CD8-positive, alpha-beta memory T cell (primary cell): ENCODE measurements at regions not wholly inside any gene's neighbourhood (a gene's known extent, or its start where the extent isn't known, plus 50 kb on each side); places are given as distances from the start of the nearest gene placed in this dataset.
"Not testable (repeated sequence)": the region's sequence is repeated elsewhere in the genome, so short reads cannot be mapped to it uniquely, and the experiment has no call there.

Experiments used
- CTCF ChIA-PET: fragments of 350-600 bp; sonication (Branson Sonifier 250); formaldehyde crosslinking; loops from one replicate; lab custom pipeline; 2021; ENCODE audit warnings: antibody characterized with exemption; lab: Charles Lee
- POLR2A ChIA-PET: fragments of 350-600 bp; sonication (Branson Sonifier 250); formaldehyde crosslinking; loops from one replicate; lab custom pipeline; 2021; ENCODE audit warnings: antibody characterized with exemption; lab: Charles Lee
- DNase-seq, 5 donors: peaks; one replicate each; pipeline versions ENCODE4 v3.0.0 to v3.0.0-alpha.2; 2020 to 2022; ENCODE audit warnings: mixed read lengths in 1 of 5
- H3K27ac ChIP-seq: one replicate; pipeline ENCODE4 v1.7.0; 2013; ENCODE audit warnings: low read depth, mild to moderate bottlenecking, low read length, moderate library complexity
- H3K27me3 ChIP-seq: 2 replicates; pipeline ENCODE4 v1.7.0; 2013; ENCODE audit warnings: low read length, mild to moderate bottlenecking; ENCODE audit not compliant: insufficient read depth, poor library complexity, severe bottlenecking
- H3K36me3 ChIP-seq: 2 replicates; pipeline ENCODE4 v1.7.0; 2013; ENCODE audit warnings: mild to moderate bottlenecking, low read length, moderate library complexity; ENCODE audit not compliant: insufficient read depth
- H3K4me1 ChIP-seq: 2 replicates; pipeline ENCODE4 v1.7.0; 2013; ENCODE audit warnings: mild to moderate bottlenecking, low read length, moderate library complexity; ENCODE audit not compliant: insufficient read depth
- H3K4me3 ChIP-seq: 2 replicates; pipeline ENCODE4 v1.7.0; 2013; ENCODE audit warnings: mild to moderate bottlenecking, low read length
- H3K9me3 ChIP-seq: 2 replicates; pipeline ENCODE4 v1.7.0; 2013; ENCODE audit warnings: mild to moderate bottlenecking, low read length
- H3K27ac Mint-ChIP-seq, 8 donors: one replicate each; pipeline ENCODE4 v1.8.0; 2020 to 2021; ENCODE audit warnings: mixed read lengths in 8 of 8, mild to moderate bottlenecking in 6 of 8, inconsistent platforms in 3 of 8, moderate library complexity in 3 of 8
- H3K27me3 Mint-ChIP-seq, 2 donors: one replicate each; pipeline ENCODE4 v1.8.0; 2020 to 2021; ENCODE audit warnings: mixed read lengths in 2 of 2, mild to moderate bottlenecking in 1 of 2, moderate library complexity in 1 of 2
- H3K36me3 Mint-ChIP-seq, 3 donors: one replicate each; pipeline ENCODE4 v1.8.0; 2020 to 2021; ENCODE audit warnings: mixed read lengths in 3 of 3, inconsistent platforms in 1 of 3, mild to moderate bottlenecking in 1 of 3
- H3K4me1 Mint-ChIP-seq, 3 donors: one replicate each; pipeline ENCODE4 v1.8.0; 2020 to 2021; ENCODE audit warnings: mixed read lengths in 3 of 3, inconsistent platforms in 1 of 3, mild to moderate bottlenecking in 1 of 3
- H3K4me3 Mint-ChIP-seq, 7 donors: one replicate each; pipeline ENCODE4 v1.8.0; 2020 to 2021; ENCODE audit warnings: mixed read lengths in 7 of 7, mild to moderate bottlenecking in 6 of 7, moderate library complexity in 4 of 7, inconsistent platforms in 2 of 7
- H3K9me3 Mint-ChIP-seq, 5 donors: one replicate each; pipeline ENCODE4 v1.8.0; 2020 to 2022; ENCODE audit warnings: mixed read lengths in 5 of 5, mild to moderate bottlenecking in 3 of 5, moderate library complexity in 2 of 5, inconsistent platforms in 1 of 5

GRCh38 chr9:38518826-38519225 lies 94.6 kb upstream of the IGFBPL1 start:
- Mint-ChIP-seq H3K4me3 (no peak overlapping the region), H3K36me3 (no peaks in the 10 kb centered on the region), H3K9me3 (no peaks in the 10 kb centered on the region), H3K27me3 (peaks cover 4% of the 10 kb centered on the region in 2 donors), H3K4me1 (peaks cover 0 to 3% (median 3%) of the 10 kb centered on the region in 3 donors), H3K27ac (no peak overlapping the region)
- no peak for DNase-seq
- POLR2A ChIA-PET: no interaction called here
- CTCF ChIA-PET: no interaction called here
- Histone ChIP-seq H3K36me3 (no peaks in the 10 kb centered on the region), H3K4me1 (no peaks in the 10 kb centered on the region), H3K9me3 (no peaks in the 10 kb centered on the region), H3K4me3 (no peak overlapping the region), H3K27ac (no peak overlapping the region), H3K27me3 (no peaks in the 10 kb centered on the region)

GRCh38 chr9:38516273-38516672 lies 92.0 kb upstream of the IGFBPL1 start:
- H3K4me3 ChIP-seq, H3K27me3 Mint-ChIP-seq, H3K36me3 ChIP-seq, H3K4me1 Mint-ChIP-seq, H3K4me3 Mint-ChIP-seq, H3K27me3 ChIP-seq, POLR2A ChIA-PET, H3K4me1 ChIP-seq, DNase-seq, H3K9me3 Mint-ChIP-seq, CTCF ChIA-PET, H3K27ac ChIP-seq, H3K9me3 ChIP-seq, H3K36me3 Mint-ChIP-seq: not testable (repeated sequence)
- H3K27ac Mint-ChIP-seq: peak overlapping the region in 1 of 8 donors; percentile 48

GRCh38 chr9:38515055-38515454 lies 90.8 kb upstream of the IGFBPL1 start:
- H3K27ac Mint-ChIP-seq: peak overlapping the region in 1 of 8 donors; percentile 25
- CTCF ChIA-PET, H3K9me3 ChIP-seq, H3K36me3 Mint-ChIP-seq, H3K9me3 Mint-ChIP-seq, H3K4me3 ChIP-seq, H3K4me1 ChIP-seq, H3K27me3 ChIP-seq, H3K36me3 ChIP-seq, H3K4me3 Mint-ChIP-seq, H3K4me1 Mint-ChIP-seq, POLR2A ChIA-PET, H3K27ac ChIP-seq, DNase-seq, H3K27me3 Mint-ChIP-seq: not testable (repeated sequence)

GRCh38 chr9:38510340-38510739 lies 86.1 kb upstream of the IGFBPL1 start:
- H3K4me1 Mint-ChIP-seq, H3K27me3 ChIP-seq, H3K36me3 ChIP-seq, H3K4me1 ChIP-seq, H3K36me3 Mint-ChIP-seq, POLR2A ChIA-PET, H3K9me3 Mint-ChIP-seq, CTCF ChIA-PET, H3K27ac ChIP-seq, H3K27ac Mint-ChIP-seq, H3K4me3 ChIP-seq, DNase-seq, H3K9me3 ChIP-seq, H3K4me3 Mint-ChIP-seq: not testable (repeated sequence)
- peaks cover 0 to 10% of the 10 kb centered on the region in 2 donors for H3K27me3 Mint-ChIP-seq

- no peaks in the 10 kb centered on the region for H3K4me1 ChIP-seq
- Mint-ChIP-seq H3K4me1 (peaks cover 0 to 2% (median 0%) of the 10 kb centered on the region in 3 donors), H3K4me3 (no peak overlapping the region), H3K27me3 (peaks cover 6 to 15% of the 10 kb centered on the region in 2 donors), H3K27ac (no peak overlapping the region), H3K9me3 (no peaks in the 10 kb centered on the region), H3K36me3 (no peaks in the 10 kb centered on the region)
- CTCF ChIA-PET: no interaction called here
- POLR2A ChIA-PET: no interaction called here
- H3K36me3 ChIP-seq: no peaks in the 10 kb centered on the region
- no peak for DNase-seq
- no peak overlapping the region for H3K27ac ChIP-seq
- no peaks in the 10 kb centered on the region for H3K27me3 ChIP-seq
- no peaks in the 10 kb centered on the region for H3K9me3 ChIP-seq
- no peak overlapping the region for H3K4me3 ChIP-seq
These were observed 83.3 kb upstream of the IGFBPL1 start for GRCh38 chr9:38507587-38507986.

- H3K27me3 Mint-ChIP-seq, H3K36me3 ChIP-seq, H3K4me1 ChIP-seq, H3K36me3 Mint-ChIP-seq, DNase-seq, H3K27me3 ChIP-seq, H3K4me3 Mint-ChIP-seq, POLR2A ChIA-PET, H3K4me3 ChIP-seq, H3K27ac ChIP-seq, H3K9me3 Mint-ChIP-seq, H3K4me1 Mint-ChIP-seq, H3K9me3 ChIP-seq, CTCF ChIA-PET: not testable (repeated sequence)
- peak overlapping the region in 1 of 8 donors; percentile 25 for H3K27ac Mint-ChIP-seq
These were observed 75.9 kb upstream of the IGFBPL1 start for GRCh38 chr9:38500171-38500570.

- H3K9me3 Mint-ChIP-seq, H3K36me3 ChIP-seq, H3K4me1 Mint-ChIP-seq, H3K4me3 Mint-ChIP-seq, H3K27me3 Mint-ChIP-seq, H3K27ac ChIP-seq, CTCF ChIA-PET, DNase-seq, H3K36me3 Mint-ChIP-seq, H3K9me3 ChIP-seq, H3K27ac Mint-ChIP-seq, POLR2A ChIA-PET, H3K4me3 ChIP-seq, H3K4me1 ChIP-seq, H3K27me3 ChIP-seq: not testable (repeated sequence)
These were observed 74.3 kb upstream of the IGFBPL1 start for GRCh38 chr9:38498551-38498950.

- no peaks in the 10 kb centered on the region for H3K27me3 ChIP-seq
- POLR2A ChIA-PET: no interaction called here
- H3K9me3 ChIP-seq: no peaks in the 10 kb centered on the region
- Mint-ChIP-seq H3K36me3 (peaks cover 0 to 6% (median 0%) of the 10 kb centered on the region in 3 donors), H3K9me3 (peaks cover 0 to 6% (median 4%) of the 10 kb centered on the region in 5 donors), H3K27me3 (peaks cover 14 to 21% of the 10 kb centered on the region in 2 donors), H3K4me3 (no peak overlapping the region), H3K4me1 (peaks cover 0 to 1% (median 0%) of the 10 kb centered on the region in 3 donors), H3K27ac (no peak overlapping the region)
- H3K4me3 ChIP-seq: no peak overlapping the region
- H3K36me3 ChIP-seq: no peaks in the 10 kb centered on the region
- CTCF ChIA-PET: no interaction called here
- H3K4me1 ChIP-seq: no peaks in the 10 kb centered on the region
- no peak overlapping the region for H3K27ac ChIP-seq
- no peak for DNase-seq
These were observed 64.8 kb upstream of the IGFBPL1 start for GRCh38 chr9:38489057-38489456.

GRCh38 chr9:38488156-38488698 lies 64.0 kb upstream of the IGFBPL1 start:
- Mint-ChIP-seq H3K36me3 (peaks cover 0 to 6% (median 0%) of the 10 kb centered on the region in 3 donors), H3K9me3 (peaks cover 0 to 6% (median 4%) of the 10 kb centered on the region in 5 donors), H3K27ac (no peak overlapping the region), H3K4me1 (peaks cover 0 to 4% (median 1%) of the 10 kb centered on the region in 3 donors), H3K4me3 (no peak overlapping the region), H3K27me3 (peaks cover 19 to 24% of the 10 kb centered on the region in 2 donors)
- Histone ChIP-seq H3K9me3 (no peaks in the 10 kb centered on the region), H3K4me3 (no peak overlapping the region), H3K27me3 (no peaks in the 10 kb centered on the region), H3K27ac (no peak overlapping the region), H3K4me1 (no peaks in the 10 kb centered on the region), H3K36me3 (no peaks in the 10 kb centered on the region)
- no peak for DNase-seq
- CTCF ChIA-PET: no interaction called here
- POLR2A ChIA-PET: no interaction called here
